HepG2 (cell line): ENCODE measurements at regions not wholly inside any gene's neighbourhood (a gene's known extent, or its start where the extent isn't known, plus 50 kb on each side); places are given as distances from the start of the nearest gene placed in this dataset.

Source experiments
- ATAC-seq: fragments of 200-7000 bp; cut with Tn5 transposase; 3 replicates; pipeline ENCODE4 v1.9.1; 2020; ENCODE audit warnings: mild to moderate bottlenecking, moderate library complexity
- BruUV-seq: library from RNA; stranded (reverse); fragments of 400-500 nt; replicated peaks from 2 replicates; lab custom pipeline; 2021; lab: Mats Ljungman, UMichigan
- CTCF ChIA-PET: fragments of 300-600 bp; formaldehyde crosslinking; extraction: SDS; loops from one replicate; lab custom pipeline; 2021; ENCODE audit warnings: low total read pairs, inconsistent platforms, low intra/inter-chr PET ratio; lab: Yijun Ruan, JAX
- POLR2A ChIA-PET: fragments of 350-600 bp; sonication (Branson Sonifier 250); formaldehyde crosslinking; loops from one replicate; lab custom pipeline; 2020; ENCODE audit warnings: antibody characterized with exemption, inconsistent platforms; lab: Yijun Ruan, JAX
- DNase-seq: peaks from one replicate; pipeline ENCODE4 v3.0.0-alpha.2; 2015; ENCODE audit warnings: low spot score
- FAIRE-seq: peaks from 3 replicates; lab custom pipeline; 2011; peaks lifted over from hg19 to GRCh38; lab: Jason Lieb, UNC
- H2AFZ ChIP-seq: one replicate; pipeline ENCODE4 v1.6.1; 2011; ENCODE audit warnings: low read length, inconsistent platforms
- H3K27ac ChIP-seq: fragments of 300-600 bp; 3 replicates; pipeline ENCODE4 v1.8.0; 2011; ENCODE audit warnings: mixed run types, mild to moderate bottlenecking, mixed read lengths, low read length, inconsistent platforms; ENCODE audit not compliant: insufficient read depth; ENCODE audit errors: extremely low read length
- H3K27me3 ChIP-seq, 2 experiments: fragments of 200-600 bp in 1 of 2; 2 replicates in 1 of 2; 3 replicates in 1 of 2; pipeline versions ENCODE4 v1.6.0 to v1.8.0; 2011; ENCODE audit warnings: low read length in 2 of 2, mild to moderate bottlenecking in 2 of 2, moderate library complexity in 2 of 2, inconsistent platforms in 1 of 2; ENCODE audit not compliant: insufficient read depth in 2 of 2, control insufficient read depth in 1 of 2
- H3K36me3 ChIP-seq, 2 experiments: fragments of 200-600 bp in 1 of 2; replicated peaks in 1 of 2; 2 replicates in 1 of 2; 3 replicates in 1 of 2; pipeline versions ENCODE4 v1.5.1 to v1.8.0; 2011; ENCODE audit warnings: low read length in 2 of 2, inconsistent platforms in 1 of 2; ENCODE audit not compliant: insufficient read depth in 2 of 2, control insufficient read depth in 1 of 2
- H3K4me1 ChIP-seq: 2 replicates; pipeline ENCODE4 v1.5.1; 2012; ENCODE audit warnings: low read length, inconsistent platforms; ENCODE audit not compliant: insufficient read depth
- H3K4me2 ChIP-seq: 2 replicates; pipeline ENCODE4 v1.6.0; 2011; ENCODE audit warnings: low read depth, low read length, inconsistent platforms
- H3K4me3 ChIP-seq, 3 experiments: fragments of 200-600 bp in 1 of 3; sonication (generic), shearing (Covaris generic) in 1 of 3; replicated peaks in 1 of 3; 2 replicates each; pipeline ENCODE4 v1.5.1; 2011 to 2016; ENCODE audit warnings: low read length in 3 of 3, inconsistent platforms in 2 of 3, low read depth in 2 of 3, mild to moderate bottlenecking in 2 of 3, control low read depth in 1 of 3, mixed read lengths in 1 of 3; ENCODE audit not compliant: insufficient read depth in 1 of 3
- H3K79me2 ChIP-seq: one replicate; pipeline ENCODE4 v1.6.1; 2011; ENCODE audit warnings: low read length, inconsistent platforms; ENCODE audit not compliant: insufficient read depth
- H3K9ac ChIP-seq: 2 replicates; pipeline ENCODE4 v1.6.0; 2011; ENCODE audit warnings: mild to moderate bottlenecking, low read depth, low read length, inconsistent platforms; ENCODE audit not compliant: insufficient read depth
- H3K9me3 ChIP-seq: 2 replicates; pipeline ENCODE4 v1.5.1; 2012; ENCODE audit warnings: mild to moderate bottlenecking, low read length
- H4K20me1 ChIP-seq: 2 replicates; pipeline ENCODE4 v1.6.0; 2011; ENCODE audit warnings: inconsistent platforms, mild to moderate bottlenecking, low read length, moderate library complexity; ENCODE audit not compliant: insufficient read depth
- AGO1 ChIP-seq: fragments of 200-400 bp; formaldehyde crosslinking; IDR thresholded peaks from 2 replicates; pipeline ENCODE4 v1.6.1; 2017; ENCODE audit warnings: mild to moderate bottlenecking, low read depth, low read length, moderate library complexity; ENCODE audit not compliant: poor library complexity, severe bottlenecking
- GMEB2 ChIP-seq: IDR thresholded peaks from 2 replicates; pipeline ENCODE4 v1.6.1; 2016; ENCODE audit warnings: missing biosample characterization, missing genetic modification reagents, low read depth
- HDAC6 ChIP-seq: fragments of 200-600 bp; sonication (generic); IDR thresholded peaks from 2 replicates; pipeline ENCODE4 v1.7.0; 2017; ENCODE audit warnings: mild to moderate bottlenecking, antibody characterized with exemption, low read length, low read depth
- IRF9 ChIP-seq: sonication (generic); formaldehyde crosslinking; IDR thresholded peaks from 2 replicates; pipeline ENCODE4 v1.8.0; 2022; ENCODE audit warnings: missing genetic modification reagents, mild to moderate bottlenecking, borderline replicate concordance
- KDM5B ChIP-seq: sonication (generic); formaldehyde crosslinking; IDR thresholded peaks from 2 replicates; pipeline ENCODE4 v1.4.0; 2020; ENCODE audit warnings: missing genetic modification reagents, mild to moderate bottlenecking, borderline replicate concordance
- MZF1 ChIP-seq: sonication (generic); formaldehyde crosslinking; IDR thresholded peaks from 2 replicates; pipeline ENCODE4 v1.8.1; 2023; ENCODE audit warnings: mild to moderate bottlenecking, missing genetic modification reagents, borderline replicate concordance
- NFATC3 ChIP-seq: sonication (generic); formaldehyde crosslinking; IDR thresholded peaks from 2 replicates; pipeline ENCODE4 v1.5.1; 2020; ENCODE audit warnings: mild to moderate bottlenecking, missing genetic modification reagents
- NFE2 ChIP-seq: sonication (generic); formaldehyde crosslinking; IDR thresholded peaks from 2 replicates; pipeline ENCODE4 v1.4.0; 2020; ENCODE audit warnings: missing genetic modification reagents
- ONECUT2 ChIP-seq: sonication (generic); formaldehyde crosslinking; IDR thresholded peaks from 2 replicates; pipeline ENCODE4 v1.4.0; 2020; ENCODE audit warnings: missing genetic modification reagents
- PRPF4 ChIP-seq: fragments of 200-400 bp; formaldehyde crosslinking; IDR thresholded peaks from 2 replicates; pipeline ENCODE4 v1.6.1; 2016; ENCODE audit warnings: low read length, low read depth; ENCODE audit not compliant: poor library complexity, severe bottlenecking
- SNAI1 ChIP-seq: sonication (generic); formaldehyde crosslinking; IDR thresholded peaks from 2 replicates; pipeline ENCODE4 v1.5.0; 2020; ENCODE audit warnings: mild to moderate bottlenecking, missing genetic modification reagents, borderline replicate concordance
- WIZ ChIP-seq: sonication (generic); formaldehyde crosslinking; IDR thresholded peaks from 2 replicates; pipeline ENCODE4 v1.5.1; 2020; ENCODE audit warnings: mild to moderate bottlenecking, missing genetic modification reagents
- YEATS4 ChIP-seq: sonication (generic); formaldehyde crosslinking; IDR thresholded peaks from 2 replicates; pipeline ENCODE4 v1.4.0; 2020; ENCODE audit warnings: missing genetic modification reagents, borderline replicate concordance
- ZKSCAN5 ChIP-seq: sonication (generic); formaldehyde crosslinking; IDR thresholded peaks from 2 replicates; pipeline ENCODE4 v1.5.1; 2020; ENCODE audit warnings: mild to moderate bottlenecking, missing genetic modification reagents
- WGBS: methylation state at CpG from one replicate; pipeline ENCODE4 v1.1.6; 2017; ENCODE audit warnings: low lambda C conversion rate; 5-methylcytosine and 5-hydroxymethylcytosine counted together
- in situ Hi-C: cut with HindIII; loops from 2 replicates; pipeline ENCODE4 v1.10.0; 2017; ENCODE audit warnings: low pct_unique_long_range_greater_than_20kb; ENCODE audit not compliant: extremely low pct_ligation_motif_present
- intact Hi-C: fragments of 100-400 bp; cut with micrococcal nuclease; formaldehyde crosslinking; loops from one replicate; pipeline ENCODE4 v1.10.0; 2022; ENCODE audit not compliant: unreplicated experiment

- H3K36me3 ChIP-seq, result no peaks in the 10 kb centered on the region
- no peak for ATAC-seq
- no peaks in the 10 kb centered on the region for H4K20me1 ChIP-seq
- WGBS, result 17% methylated on average over 5 of the region's 5 CpGs
- TF ChIP-seq ONECUT2, result no peak
- TF ChIP-seq YEATS4, result no peak
- no peak for TF ChIP-seq ZKSCAN5 (CRISPR knock-in tag)
- no peak for TF ChIP-seq KDM5B (CRISPR knock-in tag)
- TF ChIP-seq NFATC3, result no peak
- no peak for TF ChIP-seq IRF9
- TF ChIP-seq GMEB2, result no peak
- TF ChIP-seq NFE2 (CRISPR knock-in tag), result no peak
- TF ChIP-seq SNAI1, result no peak
- TF ChIP-seq WIZ (CRISPR knock-in tag), result no peak
- TF ChIP-seq MZF1 (CRISPR knock-in tag), result no peak
- TF ChIP-seq AGO1, result no peak
- no peak for TF ChIP-seq HDAC6
- TF ChIP-seq PRPF4, result no peak
- in situ Hi-C loops (no loop called here), intact Hi-C loops (no loop called here)
- no peak for FAIRE-seq
- H2AFZ ChIP-seq, result no peak overlapping the region
- H3K4me3 ChIP-seq, result no peak overlapping the region
- H3K9me3 ChIP-seq, result no peaks in the 10 kb centered on the region
- H3K4me2 ChIP-seq, result no peak overlapping the region
- POLR2A ChIA-PET, result no interaction called here
- no peak overlapping the region for H3K27ac ChIP-seq
- no TSS peak for BruUV-seq
- CTCF ChIA-PET, result no interaction called here
- no peaks in the 10 kb centered on the region for H3K79me2 ChIP-seq
- no peaks in the 10 kb centered on the region for H3K4me1 ChIP-seq
- H3K9ac ChIP-seq, result no peak overlapping the region
- peaks cover 3 to 11% of the 10 kb centered on the region in 2 experiments; a peak in 1 of 5 replicates for H3K27me3 ChIP-seq
- DNase-seq, result no peak
These were observed 168.5 kb upstream of the AJAP1 start for GRCh38 chr1:4485878-4486277.
